Fibroblast of skin of right biceps (primary cell): ENCODE measurements at regions not wholly inside any gene's neighbourhood (a gene's known extent, or its start where the extent isn't known, plus 50 kb on each side); places are given as distances from the start of the nearest gene placed in this dataset.

Experiments used
- DNase-seq: peaks from one replicate; pipeline ENCODE4 v3.0.0-alpha.2; 2013

DNA sequence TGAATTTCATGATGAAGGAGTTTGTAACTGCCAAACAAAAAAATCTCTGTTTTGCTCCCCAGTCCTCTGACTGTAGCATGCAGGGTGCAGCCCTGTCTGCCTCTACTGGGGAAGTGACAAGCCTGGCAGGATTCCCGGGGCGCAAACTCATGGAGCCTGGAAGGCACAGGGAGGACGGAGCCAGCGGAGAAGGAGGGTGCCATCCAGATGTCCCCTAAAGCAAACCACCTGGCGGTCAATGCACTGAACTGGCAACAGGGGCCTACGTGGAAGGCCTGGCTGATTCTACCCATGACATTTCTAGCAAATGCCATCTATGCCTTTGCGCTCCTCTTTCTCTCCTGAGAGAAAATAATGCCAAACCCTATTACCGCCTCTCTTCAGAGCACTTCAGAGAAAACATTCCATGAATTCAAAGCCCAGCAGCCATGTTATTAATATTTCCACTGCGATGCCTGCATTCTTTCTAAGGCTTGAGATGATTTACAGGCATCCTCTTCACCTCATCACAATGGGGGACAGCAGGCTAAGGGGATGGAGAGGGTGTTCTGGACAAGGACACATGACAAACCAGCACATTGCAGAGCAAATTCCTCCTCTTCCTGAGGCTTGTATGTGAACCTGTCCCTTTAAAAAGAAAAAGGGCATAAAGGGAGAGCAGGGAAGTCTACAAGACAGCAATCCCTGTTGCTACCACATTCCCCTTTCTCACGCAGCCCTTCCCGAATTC lies 329.3 kb upstream of the NOCT start:
- peak; percentile 13 for DNase-seq

DNA sequence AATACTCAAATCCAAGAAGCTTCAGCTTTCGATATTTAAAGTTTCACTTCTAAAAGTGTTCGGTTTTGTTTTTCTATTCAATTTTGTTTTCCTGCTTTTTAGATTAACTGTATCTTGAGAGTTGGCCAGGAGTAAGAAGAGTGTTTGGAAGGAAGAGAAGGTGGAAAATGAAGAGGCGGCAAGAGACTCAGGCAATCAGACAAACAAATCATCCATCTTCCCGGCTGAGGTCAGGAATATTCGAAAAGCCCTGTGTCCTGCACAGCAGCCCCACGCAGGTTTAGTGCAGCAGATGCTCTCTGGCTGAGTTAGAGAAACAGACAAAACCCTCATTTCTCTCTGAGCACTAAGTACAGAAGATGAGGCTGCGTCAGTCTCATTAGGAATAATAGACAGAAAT lies 330.3 kb upstream of the NOCT start:
- no peak for DNase-seq

DNA sequence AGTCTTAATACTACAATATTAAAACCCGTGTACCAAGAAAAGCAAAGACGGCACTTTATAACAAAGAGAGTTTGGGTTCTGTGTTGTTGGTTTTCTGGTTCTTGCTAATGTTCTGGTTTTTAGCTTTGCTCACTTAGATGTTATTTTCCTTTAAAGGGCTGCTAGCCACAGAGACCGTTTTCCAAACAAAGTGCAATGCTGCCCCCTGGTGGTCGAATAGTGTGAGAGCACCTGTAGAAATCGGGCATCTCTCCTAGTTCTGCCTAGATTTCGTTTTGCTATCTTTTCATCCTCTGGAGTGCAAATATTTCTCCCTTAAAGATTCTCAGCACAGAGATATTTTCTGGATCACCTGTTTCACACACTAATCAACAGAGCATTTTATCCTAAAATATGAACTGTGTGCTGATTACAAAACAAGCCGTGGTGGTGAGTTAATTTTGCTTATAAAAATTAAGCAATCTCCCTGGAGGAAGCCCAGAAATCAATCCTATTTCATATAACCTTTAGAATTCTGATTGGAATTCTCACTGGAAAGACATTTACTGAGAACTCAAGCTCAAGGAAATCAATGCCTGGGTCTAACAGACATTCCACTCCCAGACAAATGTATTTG lies 334.5 kb upstream of the NOCT start:
- DNase-seq = peak; percentile 75

DNA sequence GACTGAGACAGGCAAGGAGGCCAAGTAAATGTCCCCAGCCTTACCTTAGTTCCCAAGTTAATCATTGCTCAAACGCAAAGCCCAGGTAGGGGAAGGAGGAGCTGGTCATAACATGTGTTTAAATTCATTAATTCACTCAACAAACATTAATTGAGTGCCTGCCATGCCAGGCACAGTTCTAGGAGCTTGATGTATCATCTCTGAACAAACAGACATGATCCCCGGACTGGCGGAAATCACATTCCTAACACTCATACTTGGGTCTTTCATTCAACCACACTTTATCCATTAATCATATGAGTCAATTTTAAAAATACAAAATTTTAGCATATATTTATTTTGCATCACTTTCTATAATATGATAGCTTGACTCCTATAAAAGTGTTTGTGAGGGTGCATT lies 335.3 kb upstream of the NOCT start:
- peak; percentile 49 for DNase-seq

DNA sequence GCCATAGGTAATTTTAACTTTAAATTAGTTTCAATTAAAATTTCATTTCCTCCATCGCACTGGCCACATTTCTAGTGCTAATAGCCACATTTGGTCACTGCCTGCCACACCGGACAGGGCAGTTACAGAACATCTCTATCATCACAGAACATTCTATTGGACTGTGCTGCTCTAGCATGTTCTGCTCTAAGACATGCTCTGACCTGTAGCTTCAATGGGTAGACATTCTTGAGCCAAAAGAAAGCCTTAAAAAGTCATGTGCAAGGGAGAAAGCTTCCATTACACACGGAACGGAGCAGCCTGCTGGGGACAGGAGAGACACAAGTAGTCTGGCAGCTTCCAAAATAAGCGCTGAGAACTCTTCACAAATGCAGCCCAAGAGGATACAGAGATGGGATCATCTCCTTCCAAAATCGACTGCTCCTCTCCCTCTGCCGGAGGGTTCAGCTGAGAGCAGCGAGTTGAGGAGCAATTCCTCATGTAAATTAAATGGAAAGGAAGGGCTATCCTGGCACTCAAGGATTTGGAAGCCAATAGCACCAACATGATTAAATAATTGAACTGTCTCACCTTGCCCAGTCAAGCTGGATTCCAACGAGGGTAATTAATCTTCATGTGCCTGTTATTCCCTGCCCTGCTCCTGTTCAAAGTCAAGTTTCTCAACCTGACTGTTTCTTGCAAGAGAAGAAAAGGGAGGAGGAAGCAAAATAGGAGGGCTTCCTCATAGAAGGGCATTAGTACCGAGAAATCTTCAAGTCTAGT lies 336.4 kb upstream of the NOCT start:
- no peak for DNase-seq

DNA sequence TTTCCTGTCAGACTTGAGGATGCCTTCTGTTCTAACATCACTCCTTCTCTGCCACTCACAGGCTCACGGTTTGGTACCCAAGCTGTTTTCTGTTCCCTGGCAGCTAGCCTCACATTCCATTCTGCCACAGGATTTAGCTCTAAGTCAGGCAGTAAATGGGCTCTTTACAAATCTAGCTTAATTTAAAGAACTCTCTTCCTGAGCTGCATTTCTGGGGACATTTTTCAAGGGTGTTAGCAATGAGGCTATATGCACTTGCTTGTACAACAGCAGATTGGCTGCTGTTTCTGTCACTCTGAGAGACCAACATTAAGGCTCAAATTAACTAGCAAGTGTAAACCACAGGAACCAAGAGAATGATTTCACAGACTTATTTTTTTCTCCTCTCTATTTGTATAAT lies 337.8 kb upstream of the NOCT start:
- no peak for DNase-seq

DNA sequence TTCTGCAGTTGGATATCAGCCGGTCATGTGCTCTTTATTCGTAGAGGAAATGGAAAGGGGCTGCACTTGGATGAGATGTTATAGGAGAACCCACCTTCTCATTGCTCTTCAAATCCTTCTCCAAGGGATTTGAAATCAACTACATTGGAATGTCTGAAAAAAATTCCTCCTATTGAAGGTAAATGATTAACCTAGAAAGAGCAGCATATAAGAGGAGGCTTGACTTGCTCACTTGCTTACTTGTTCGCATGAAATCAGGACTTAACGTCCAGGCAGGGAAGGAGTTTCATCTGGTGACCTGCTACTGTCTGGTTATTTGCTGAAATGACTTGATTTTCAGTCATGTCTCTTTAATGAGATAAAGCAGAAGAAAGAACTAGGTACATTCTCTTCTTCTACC lies 338.4 kb upstream of the NOCT start:
- DNase-seq = no peak

DNA sequence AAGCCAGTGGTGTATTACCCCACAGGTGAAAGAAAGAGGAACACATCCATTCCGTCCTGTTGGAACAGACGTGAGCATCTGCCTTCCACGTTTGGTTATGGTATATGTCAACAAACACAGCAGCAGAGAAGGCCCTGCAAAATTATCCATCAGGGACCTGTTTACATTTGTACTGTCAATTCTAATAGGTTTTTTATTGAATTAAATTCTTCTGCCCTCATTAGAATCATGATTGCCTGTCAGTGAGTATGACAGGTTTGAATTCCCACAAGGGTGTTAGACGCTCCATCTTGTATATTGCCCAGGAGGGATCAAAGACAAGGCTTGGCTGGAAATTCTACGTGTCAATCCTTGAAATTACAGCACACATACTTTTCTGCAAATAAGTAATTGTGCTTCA lies 339.9 kb upstream of the NOCT start:
- no peak for DNase-seq

DNA sequence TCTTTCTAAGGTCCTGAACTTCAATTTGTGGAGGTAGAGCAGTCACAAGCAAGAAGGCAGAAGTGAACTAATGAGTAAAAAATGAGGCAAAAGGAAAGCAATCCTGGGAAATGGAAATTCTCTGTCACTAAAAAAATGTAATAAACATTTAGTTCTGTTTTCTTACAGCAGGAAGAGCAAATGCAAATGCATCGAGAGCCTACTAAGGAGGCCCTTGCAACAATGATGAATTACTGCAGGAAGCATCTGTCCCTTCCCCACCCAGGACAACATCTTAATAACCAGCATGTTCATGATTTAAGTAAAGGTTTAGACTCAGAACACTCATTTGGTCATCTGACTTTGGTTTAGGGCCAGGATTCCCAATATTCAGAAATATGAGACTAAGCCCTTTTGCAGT lies 341.4 kb upstream of the NOCT start:
- DNase-seq = no peak

DNA sequence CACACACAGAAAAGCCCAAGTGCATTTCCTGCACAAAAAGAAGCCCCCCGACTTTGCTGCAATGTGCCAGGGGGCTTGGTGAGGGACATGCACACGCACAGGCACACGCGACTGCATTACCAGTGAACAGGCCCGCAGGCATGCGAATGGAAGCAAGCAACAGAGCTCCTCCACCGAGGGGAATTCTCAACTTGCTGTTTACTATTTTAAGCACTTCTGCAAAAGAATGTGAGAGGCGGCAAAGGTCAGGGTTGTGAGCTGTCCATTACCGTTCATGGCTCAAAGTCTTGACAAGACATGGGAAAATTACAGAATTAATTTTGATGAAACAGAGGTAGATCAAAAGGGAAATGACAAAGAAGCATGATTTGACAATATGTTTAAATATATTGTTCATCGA lies 342.5 kb upstream of the NOCT start:
- DNase-seq = no peak

DNA sequence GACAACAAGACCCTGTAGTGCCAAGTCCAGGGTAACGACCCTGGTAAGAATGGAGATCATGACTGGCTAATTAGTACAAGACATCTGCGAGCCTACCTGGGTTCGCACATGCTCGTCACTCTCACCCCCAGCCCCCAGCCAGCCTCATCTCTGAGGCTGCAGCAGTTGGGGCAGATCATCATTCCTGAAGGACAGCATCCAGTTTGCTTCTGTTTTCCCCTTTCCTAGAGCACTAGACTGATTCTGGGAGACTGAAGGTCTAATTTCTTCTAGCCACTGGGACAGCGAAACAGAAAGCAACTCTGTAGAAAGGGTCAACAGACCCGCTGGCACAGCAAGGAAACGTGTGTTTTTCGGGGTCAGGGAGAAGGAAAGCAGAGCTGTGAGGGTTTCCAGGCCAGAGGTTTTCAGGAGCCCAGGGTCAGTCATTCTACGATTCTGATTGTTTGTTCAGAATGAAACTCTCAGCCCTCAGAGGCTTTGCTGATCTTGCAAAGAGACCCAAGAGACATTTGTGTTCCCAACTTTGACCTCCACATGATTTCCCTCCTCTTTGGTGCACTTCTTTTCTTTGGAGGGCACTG lies 343.1 kb upstream of the NOCT start:
- DNase-seq = no peak

DNA sequence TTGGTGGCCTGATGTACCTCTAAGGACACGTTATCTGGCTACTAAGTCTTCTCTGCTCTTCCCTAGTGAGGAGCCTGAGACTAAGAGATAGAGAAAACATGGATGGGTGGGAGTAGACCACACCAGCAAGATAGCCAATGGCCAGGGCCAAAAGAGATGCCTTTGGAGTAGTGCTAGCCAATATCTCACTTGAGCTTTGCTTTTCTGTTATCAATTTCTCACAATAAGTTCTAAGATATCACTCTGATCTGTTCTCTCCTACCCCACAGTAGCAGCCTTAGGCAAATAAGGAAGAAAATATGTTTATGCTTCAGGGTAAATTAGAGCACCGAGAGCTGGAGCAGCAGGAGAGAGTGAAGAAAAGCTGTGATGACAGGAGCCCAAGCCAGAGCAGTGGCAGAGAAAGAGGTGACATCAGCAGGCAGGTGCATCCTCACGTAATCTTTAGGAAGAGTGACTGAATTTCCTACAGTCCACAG lies 343.9 kb upstream of the NOCT start:
- DNase-seq = no peak

DNA sequence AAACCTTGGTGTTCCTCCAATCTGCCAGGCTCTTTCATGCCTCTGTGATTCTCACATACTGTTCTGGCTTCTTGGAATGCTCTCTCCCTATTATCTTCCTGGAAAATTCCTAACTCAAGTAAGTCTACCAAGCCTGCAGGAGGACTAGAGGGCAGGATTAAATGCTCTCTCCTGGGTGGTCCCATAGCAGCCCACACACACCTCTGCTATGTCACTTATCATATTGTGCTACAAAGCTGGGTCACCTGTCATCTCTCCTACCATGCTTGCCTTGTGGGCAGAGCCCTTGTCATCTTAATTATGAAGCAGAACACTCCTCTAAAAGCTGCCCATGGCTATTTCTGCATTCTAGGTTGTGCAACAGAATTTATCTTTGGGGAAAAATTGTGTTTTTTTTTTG lies 344.5 kb upstream of the NOCT start:
- no peak for DNase-seq

DNA sequence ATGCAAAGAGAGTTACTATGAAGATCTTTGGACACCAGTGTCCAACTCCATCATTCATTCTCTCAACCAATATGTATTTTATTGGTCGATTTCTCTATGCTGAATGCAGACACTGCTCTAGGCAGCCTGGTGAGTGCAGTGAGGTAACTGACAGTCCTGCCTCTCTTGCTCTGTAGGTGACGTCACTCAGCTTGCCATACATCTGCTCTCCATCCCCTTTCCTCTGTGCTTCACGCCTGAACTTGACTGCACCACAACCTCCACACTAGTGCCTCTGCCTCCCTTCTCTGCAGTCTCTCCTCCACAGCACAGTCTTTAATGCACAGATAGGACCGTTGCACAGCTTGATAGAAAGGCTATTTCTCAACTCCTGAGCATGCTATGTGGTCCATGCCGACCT lies 344.9 kb upstream of the NOCT start:
- no peak for DNase-seq

DNA sequence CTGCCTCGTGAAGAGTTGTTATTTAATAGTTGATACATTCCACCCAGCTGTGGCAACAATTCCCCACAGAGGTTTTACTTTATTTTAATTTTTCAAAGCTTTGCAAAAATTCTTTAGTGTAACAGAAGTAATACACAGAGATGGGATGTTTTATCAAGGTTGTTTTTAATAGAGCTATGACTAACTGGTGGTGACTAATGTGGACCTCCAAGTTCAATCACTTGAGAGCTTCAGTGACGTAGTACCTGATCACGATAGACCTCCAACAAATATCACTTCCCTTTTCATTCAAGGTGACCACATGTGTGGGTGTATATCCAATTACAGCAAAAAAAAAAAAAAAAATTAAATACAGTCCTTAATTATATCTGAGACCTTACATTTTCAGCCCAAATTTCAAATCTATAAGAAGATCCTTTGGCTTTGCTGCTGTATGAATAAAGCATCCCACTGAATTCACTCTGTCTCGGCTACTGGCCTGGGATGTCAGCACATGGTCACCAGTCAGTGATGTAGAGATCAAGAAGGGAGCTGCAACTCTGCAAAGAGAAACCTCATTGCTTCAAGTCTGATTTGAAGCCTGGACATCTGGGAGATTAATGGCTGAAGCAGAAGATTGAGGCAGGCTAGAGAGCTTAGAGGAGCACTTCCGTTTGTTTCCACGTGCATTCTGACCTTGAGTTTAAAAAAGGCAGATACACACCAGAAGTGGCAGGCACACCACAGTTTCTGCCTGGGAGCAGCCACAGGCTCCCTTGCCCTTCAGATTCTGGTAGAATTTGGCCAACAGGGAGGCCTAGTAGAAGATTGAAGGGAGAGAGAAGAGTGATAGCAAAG lies 345.9 kb upstream of the NOCT start:
- peak; percentile 82 for DNase-seq

DNA sequence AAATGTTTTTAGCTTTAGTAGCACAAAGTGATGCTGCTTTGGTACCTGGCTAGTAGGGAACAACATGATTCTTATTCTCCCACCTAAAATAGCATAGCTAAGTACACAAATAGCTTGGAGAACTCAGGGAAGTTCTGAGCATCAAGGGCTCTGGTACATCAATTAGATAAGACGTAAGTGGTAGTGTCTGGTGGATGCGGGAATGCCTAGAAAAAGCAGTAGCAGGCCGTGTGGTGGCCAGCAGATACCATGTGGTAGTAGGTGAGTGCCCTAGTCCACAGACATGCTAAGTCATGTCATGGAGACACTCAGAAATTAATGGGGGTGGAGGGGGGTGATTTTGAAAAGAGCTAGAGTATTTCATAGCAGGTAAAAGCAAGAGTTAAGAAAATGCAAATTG lies 347.3 kb upstream of the NOCT start:
- no peak for DNase-seq

DNA sequence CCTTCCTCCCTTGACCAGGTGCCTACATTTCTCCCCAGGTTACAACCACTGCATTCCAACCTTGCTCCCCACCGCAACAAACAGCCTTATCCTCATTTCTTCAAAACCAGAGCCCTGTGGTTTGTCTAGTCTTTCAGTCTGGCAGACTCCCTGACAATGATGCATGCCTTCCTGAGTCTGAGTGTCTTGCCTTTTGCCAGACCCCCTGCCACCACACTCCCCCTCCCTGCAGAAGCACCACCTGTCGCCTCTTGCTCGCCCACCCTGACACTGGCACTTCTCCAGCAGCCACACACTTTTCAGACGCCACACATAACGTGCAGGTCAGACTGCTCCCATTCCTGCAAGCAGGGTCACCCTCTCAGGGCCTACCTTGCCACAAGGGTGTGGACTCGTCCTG lies 349.2 kb upstream of the NOCT start:
- DNase-seq = no peak

DNA sequence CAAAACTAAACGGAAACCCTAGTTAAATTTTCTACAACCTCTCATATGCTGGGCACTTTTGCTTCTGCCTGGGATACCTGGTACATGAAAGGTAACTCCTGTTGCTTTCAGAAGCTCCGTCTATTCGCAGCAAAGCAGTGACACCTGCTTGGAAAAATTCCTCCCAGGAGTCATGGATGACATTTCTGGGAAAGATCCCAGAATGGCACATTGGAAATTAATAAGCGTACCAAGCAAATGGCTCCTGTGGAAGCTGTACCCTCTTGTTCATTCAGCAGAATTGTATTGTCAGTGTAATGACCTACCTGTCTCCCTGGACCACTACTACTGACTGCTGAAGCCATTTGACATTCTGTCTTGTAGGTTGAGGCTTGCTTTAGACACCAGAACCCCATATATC lies 349.7 kb upstream of the NOCT start:
- no peak for DNase-seq

DNA sequence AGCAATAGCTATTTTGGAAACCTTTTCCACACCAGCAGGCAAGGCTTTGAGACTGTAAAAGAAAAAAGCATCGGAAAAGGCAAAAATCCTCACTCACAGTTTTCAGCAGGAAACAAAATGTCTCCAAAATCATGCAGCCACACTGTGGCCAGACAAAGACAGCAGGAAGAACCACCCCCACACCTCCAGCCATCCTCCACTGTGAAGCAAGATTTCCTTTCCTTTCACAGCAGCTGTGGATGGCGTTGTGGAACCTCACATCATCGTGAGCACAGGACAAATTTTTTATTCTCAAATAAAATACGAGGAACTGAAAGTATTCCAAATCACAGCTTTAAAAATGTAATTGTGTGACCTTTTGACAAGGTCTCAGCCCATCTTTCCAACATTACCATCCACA lies 351.7 kb upstream of the NOCT start:
- no peak for DNase-seq

DNA sequence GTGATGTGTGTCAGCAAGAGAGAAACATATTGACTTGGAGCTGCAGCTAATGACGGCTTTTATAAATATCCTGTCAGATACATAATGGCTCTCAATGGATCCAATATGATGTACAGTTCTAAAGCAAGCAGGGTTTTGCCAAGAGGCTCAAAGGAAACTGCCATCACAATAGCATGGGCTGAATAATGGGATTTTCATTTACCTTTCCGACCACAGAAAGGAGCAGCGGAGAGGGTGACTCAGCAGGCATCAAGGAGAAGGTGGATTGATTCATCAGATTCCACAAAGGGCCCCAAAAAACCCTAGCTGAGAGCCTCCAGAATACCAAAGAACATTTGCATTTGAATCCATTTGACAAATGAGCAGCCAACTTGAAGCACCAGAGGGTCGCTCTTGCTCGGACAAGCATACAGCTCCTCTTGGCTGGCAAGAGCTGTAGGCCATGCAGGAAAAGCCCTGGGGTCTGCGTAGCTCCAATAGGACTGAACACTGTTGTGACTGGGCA lies 355.7 kb upstream of the NOCT start:
- DNase-seq = peak; percentile 36

DNA sequence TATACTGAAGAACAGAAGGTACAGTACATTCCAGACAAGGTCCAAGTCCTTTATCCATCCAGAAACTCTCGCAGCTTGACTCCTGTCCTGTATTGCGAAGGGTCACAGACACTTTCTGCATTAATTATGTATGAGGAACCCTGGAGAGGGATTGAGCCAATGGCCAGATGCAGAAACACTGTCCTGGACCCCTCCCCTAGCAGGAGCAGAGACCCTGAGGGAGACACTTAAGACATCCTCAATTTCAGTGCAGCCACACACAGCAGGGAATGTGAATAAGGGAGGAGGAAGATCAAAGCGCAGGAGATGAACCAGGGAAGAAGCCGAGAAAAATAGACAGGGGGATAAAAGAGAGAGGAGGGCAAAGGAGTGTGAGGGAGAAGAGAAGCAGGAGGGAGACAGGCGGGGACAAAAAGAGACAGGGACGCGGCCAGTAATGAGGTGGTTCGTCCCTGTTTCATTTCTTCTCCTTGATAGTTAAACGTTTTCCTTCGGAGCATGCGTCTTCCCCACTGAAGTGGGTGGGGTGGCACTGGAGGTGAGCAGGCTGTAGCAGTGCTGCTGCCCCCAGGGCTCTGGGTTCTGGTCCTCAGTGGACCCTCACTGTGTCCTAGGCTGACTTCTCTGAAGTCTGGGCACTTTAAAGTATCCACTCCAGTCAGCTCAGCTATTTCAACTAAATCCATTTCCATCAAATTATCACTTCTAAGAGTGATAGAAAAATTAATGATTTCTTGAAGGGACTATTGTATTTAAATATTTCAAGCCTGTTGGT lies 356.4 kb upstream of the NOCT start:
- no peak for DNase-seq

DNA sequence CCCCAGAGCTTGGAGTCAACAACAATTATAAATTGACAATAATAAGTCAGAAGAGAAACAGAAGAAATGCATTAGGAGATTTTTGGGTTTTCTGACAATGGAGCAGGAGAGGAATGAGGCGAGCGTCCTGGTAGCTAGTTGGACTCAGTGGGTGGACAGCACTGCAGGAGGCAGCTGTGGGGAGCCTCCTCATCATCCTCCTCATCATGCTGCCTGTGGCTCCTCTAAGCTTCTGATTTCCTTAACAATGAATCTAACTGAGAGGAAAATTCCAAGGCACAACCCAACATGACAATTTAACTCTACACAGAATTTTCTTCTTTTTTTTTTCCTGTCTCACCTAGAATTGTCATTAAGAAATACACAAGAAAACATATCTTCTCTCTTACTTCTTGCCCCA lies 357.1 kb upstream of the NOCT start:
- no peak for DNase-seq
